Heart left ventricle (tissue), 13 donors: ENCODE measurements at regions not wholly inside any gene's neighbourhood (a gene's known extent, or its start where the extent isn't known, plus 50 kb on each side); places are given as distances from the start of the nearest gene placed in this dataset.

Source experiments
- CTCF ChIP-seq, 12 donors: fragments of 200-600 bp; sonication (generic) in 4 of 12; IDR thresholded peaks; one replicate each; pipeline versions ENCODE4 v1.5.0 to v1.8.0; 2018 to 2022; ENCODE audit warnings: antibody characterized with exemption in 12 of 12, mild to moderate bottlenecking in 5 of 12
- POLR2A ChIP-seq, 2 donors: fragments of 450-650 bp; IDR thresholded peaks; one replicate each; pipeline ENCODE4 v1.6.1; 2017; ENCODE audit warnings: antibody characterized with exemption in 2 of 2, mild to moderate bottlenecking in 2 of 2, moderate library complexity in 2 of 2
- donor health status: ischemic (EF 13 %, LVEDD 7.1; RV severe dilation, severe dysfunction).
- donor health status: DM: no; HTN: yes; CAD: no.
- donor health status: DM: no; HTN: no; CAD: no.
- donor health status: ischemic (EF 25% LVEDD 6.9; RV normal size, moderate dysfunction).
- donor health status: ischemic (EF 25% LVEDD 5.7; RV mildly dilated, moderate dysfunction).
- donor health status: ischemic (EF 35%, LVEDD 5.7; RV mildly dilated, moderate dysfunction).
- donor health status: nonischemic (EF 11% LVEDD 7.7; RV severe dilation, severe dysfunction).
- donor health status: DM: yes; HTN: yes; CAD: no.
- donor health status: PGD.
- donor health status: ischemic (EF 29% LVEDD 5.4; RV normal size, mild dysfunction).
- donor health status: nonischemic (EF 23%, LVEDD 6.1; RV moderate dilation, normal function).

- TF ChIP-seq CTCF (IDR thresholded peaks at IDR 0.05) (no peak), POLR2A (IDR thresholded peaks at IDR 0.05) (no peak)
These were observed 156.1 kb downstream of the FBLN2 start for GRCh38 chr3:13705051-13705450.
